Stimulated activated CD4-positive, alpha-beta T cell treated with anti-CD3 and anti-CD28 coated beads, Interleukin-2, amount 100 ng/mL, for 4 hours (primary cell): ENCODE measurements at regions not wholly inside any gene's neighbourhood (a gene's known extent, or its start where the extent isn't known, plus 50 kb on each side); places are given as distances from the start of the nearest gene placed in this dataset.
"Not testable (repeated sequence)": the region's sequence is repeated elsewhere in the genome, so short reads cannot be mapped to it uniquely, and the experiment has no call there.

Source experiments
- DNase-seq: peaks from one replicate; pipeline ENCODE4 v3.0.0-alpha.2; 2020; ENCODE audit warnings: low read depth

DNA sequence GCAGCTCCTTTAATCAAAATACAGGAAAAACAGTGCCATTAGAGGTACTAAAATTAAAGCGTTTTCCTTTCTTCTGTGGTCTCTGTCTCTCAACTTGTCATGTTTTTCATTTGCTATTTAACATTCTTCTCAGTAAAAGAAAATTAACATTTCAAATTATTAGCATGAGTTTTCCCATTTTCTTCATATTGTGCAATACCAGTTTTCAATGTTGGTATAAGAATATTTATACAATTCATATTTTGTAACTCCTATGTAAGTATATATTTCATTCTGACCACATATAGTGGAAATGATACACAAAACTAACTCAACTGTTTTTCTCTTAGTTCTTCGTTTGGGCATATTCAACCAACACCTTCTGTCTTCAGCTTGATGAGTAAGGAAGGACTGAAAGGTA is 308.3 kb downstream of the HS3ST1 start:
- no peak for DNase-seq

DNA sequence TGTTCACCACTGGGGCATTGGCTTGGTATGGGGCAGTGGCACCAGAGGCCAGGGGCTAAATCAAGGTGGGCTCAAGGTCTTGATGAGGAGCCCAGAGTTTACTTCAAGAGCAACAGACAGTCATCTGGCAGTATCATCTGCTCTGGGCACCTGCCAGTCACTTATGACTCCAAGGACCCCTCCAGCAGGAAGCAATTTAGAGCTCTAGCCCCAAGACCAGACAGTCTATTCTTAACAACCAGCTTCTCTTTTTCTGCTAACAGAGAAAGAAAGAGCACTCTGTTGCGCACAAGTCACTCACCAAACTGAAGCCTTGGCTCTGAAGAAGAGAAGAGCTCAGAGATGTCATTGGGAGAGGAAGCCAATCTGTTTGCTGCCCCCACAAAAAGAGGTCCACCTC is 309.2 kb downstream of the HS3ST1 start:
- DNase-seq = no peak

DNA sequence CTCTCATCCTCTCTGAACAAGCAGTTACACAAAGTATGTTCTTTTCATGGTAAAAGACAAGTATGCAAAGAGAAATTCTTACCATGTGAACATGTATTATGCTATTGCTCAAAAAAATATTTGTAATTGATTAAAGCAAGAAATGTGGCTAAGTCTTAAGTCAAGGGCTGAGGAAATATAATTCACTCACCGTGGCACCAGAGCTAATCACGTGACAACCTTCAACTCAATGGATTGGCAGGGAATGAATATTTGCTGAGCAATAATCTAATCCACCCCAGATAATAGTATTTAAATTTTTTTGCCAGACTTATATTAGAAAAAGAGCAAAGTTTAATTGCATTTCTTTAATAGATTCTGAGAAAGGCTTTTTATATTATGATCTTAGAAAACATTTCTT is 310.2 kb downstream of the HS3ST1 start:
- no peak for DNase-seq

DNA sequence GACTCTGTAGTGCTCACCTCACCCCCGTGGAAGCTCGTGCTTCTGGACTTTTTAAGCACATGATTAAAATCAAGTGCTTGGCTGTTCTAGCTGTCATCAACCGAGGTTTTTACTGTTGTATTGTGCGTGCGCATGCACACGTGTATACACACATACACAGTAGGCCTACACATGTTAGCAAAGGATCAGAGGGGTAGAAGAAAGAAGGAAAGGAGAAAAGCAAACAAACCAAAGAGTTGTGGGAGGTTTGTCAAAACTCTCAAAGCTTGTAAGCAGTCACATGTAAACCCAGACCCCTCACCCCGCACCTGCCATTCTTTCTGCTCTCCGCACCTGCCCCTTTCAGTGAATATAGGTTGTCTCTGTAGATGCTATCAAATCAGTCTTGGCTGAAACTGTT is 311.8 kb downstream of the HS3ST1 start:
- DNase-seq = no peak

DNA sequence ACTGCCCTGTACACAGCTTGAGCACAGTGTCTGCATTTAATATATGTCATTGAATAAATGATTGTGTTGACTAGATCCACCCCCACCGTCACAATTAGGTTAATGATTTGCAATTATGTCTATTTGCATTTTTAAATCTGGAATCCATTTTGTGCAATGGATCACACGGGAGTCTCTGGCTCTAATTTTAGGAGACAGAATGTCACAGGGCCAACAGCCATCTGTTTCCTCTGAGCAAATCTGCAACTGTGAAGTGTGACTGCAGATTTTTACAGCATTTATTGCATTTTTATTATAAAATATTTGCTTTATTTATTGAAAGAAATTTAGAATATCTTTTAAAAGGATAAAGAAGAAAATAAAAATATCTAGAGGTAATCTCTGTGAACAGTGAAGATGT is 316.8 kb downstream of the HS3ST1 start:
- DNase-seq = no peak

DNA sequence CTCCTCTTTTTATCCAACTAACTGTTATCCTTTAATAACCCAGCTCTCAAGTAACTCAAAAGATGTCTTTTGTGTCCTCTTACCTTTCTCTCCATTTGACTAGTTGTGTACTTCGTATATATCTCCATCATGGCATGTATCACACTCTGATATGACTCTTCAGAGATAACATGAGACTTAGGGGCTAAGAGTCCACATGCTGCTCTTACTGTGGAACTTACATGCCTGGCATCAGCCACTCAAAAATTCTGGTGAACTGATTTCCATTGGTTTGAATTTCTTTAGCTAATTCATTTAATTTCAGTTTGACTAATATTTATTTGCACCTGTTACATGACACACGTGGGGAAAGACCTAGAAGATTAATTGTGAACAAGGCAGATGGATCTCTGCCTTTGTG is 317.3 kb downstream of the HS3ST1 start:
- DNase-seq = no peak

DNA sequence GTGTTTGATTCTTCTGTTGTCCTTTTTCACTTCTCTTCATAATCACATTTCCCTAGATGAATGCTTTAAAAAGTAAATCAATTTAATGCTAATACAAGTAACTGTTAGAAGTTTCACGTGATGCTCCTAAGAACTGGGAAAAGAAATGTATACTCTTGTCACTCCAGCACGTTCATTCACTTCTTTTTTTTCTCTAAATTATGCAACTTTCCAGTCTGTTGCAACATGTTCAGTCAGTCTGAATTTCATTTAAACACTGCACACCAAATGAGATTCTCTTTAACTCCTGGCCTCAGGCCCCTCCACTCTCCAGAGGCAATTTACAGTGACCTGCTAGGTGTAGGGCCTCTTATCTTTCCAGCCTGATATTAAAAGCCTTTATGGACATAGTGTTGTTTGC is 321.9 kb downstream of the HS3ST1 start:
- no peak for DNase-seq

DNA sequence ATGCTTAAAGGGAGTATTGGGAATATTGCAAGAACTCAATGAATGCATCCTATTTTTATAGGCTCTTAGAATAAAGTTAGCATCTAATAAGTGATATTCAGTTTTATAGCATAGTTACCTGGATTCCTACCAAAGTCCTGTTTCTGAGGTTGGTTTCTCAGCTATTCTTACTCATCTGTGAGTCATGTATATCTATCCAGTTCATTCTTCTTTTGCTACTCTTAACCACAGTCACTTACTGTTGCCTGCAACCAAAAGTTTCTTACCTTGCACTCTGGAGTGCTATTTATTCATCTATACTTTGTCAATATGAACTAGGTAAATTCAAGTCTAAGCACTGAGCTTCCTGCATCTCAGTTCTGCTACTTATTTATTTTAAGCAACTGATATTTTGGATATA is 322.5 kb downstream of the HS3ST1 start:
- no peak for DNase-seq

DNA sequence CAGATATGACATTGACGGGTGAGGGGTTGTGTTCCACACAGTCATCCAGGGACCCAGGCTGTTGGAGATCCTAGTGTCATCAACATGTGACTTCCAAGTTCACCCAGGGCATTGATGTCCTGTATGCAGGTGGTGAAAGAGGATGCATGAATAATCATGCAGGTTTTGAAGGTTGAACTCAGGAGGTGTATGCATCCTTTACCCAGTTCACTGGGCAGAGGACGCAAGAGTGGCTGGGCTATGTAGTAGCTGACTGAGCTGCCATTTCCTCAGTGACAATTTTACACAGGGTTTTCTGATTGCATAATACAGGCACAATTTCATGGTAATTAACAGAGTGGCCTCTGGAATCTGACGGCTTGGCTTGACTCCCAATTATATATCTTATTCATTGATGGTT is 323.0 kb downstream of the HS3ST1 start:
- DNase-seq = no peak

DNA sequence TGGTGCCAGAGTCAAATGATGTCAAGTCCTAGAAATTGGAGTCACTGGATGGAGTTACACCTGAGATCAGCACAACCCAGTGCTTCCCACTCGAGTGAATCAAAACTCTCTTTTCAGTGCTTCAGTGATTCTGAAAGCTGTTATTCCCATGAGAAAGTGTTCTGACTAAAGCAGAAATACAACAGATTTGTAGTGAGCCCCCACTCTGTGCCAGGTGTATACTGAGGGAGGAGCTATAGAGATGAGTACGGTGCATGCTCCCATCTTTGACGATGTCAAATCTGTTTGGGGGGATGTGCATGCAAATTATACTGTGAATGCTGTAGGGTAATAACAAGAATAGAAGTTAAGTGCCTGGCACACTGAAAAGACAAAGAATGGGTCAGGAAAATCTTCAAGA is 330.2 kb downstream of the HS3ST1 start:
- DNase-seq = no peak

DNA sequence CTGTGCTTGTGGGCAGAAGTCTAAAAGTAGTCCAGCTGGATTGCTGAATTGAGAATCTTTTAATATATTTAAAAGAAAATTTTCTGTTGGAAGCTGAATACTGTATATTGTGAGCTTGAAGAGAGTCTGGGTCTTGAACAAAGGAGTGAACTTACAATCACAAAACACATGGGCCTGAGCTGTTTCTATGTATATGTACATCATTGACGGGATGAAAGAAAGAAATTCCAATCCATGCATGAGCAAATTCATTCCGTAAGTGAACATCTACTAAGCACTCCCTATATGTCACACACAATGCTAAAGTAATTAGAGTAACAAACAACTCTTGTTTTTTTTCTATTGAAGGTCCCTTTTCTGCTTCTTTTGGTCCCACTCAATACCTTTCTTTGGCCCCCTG is 331.0 kb downstream of the HS3ST1 start:
- no peak for DNase-seq

DNA sequence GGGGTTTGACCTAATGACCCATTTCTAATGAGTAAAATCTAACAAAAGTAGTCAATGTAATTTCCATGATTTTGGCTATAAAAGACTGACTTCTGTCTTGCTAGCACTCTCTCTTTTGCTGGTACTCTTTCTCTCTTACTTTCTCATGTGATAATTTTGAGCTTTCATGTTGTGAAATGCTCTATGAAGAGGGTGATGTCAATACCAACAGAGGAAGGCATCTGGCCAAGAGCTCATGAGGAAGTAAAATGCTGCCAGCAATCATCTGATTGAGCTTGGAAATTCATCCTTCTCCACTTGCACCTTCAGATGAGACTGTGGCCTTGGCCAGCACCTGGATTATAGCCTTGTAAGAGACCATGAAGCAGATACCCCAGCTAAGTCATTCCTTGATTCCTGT is 347.7 kb downstream of the HS3ST1 start:
- no peak for DNase-seq

DNA sequence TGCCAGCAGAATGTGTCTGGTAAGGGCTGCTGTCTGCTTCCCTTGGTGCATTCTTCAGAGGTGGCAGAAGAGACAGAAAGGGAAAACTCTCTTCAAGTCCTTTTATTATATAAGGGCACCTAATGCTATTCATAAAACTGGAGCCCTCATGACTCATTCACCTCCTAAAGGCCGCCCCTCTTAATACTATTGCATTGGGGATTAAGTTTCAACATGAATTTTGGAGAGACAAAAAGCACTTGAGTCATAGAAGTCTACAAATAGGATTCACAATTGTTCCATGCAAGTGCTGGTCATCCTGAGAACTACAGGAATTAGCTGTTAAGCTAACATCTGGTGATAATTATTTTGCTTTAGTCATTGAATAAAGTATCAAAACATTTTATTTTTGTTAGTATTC is 349.5 kb downstream of the HS3ST1 start:
- no peak for DNase-seq

DNA sequence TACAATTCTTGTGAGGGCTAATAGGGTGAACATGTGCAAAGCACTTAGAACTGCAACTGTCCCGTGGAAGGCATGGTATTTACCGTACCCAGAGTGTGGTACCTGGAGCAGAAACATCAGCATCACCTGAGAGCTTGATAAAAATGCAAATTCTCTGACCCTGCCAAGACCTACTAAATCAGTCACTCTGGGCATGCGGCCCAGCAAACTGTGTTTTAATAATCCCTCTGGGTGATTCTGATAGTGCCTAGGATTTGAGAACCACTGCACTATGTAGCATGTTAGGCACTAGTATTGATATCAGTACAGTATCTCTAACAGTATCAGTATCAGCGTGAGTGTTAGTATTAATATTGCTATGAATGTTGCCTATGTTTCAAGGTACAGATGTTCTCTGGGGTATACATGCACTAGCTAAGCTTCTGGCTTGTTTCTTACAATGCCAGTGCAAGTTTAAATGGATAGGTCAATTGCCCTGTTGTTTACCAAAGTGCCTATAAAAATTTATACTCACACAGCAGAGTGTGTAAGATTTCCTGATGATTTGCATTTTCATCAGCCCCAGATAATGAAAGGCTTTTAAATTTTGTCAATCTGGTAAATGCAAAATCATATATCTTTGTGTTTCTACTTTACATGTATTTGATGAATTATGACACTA is 354.0 kb downstream of the HS3ST1 start:
- no peak for DNase-seq

DNA sequence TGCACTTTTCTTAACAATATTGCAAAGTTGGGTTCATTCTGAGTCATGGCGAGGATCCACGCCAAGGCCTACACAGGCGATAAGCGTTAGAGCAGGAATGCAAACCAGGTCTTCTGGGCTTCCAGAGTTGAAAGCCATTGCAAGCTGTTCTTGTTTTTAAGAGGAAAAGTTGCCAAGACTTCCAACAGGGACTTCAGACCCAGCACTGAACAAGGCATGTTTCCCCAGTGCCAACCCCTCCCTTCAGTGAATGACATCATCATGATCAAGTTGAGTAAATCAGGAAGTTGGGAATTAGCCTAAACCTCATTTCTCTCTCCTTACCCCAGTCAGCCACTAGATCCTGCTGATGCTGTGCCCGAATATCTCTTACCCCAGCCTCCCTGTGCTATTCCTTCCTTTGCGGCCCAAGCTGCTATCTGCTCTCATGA is 355.1 kb downstream of the HS3ST1 start:
- DNase-seq = no peak

DNA sequence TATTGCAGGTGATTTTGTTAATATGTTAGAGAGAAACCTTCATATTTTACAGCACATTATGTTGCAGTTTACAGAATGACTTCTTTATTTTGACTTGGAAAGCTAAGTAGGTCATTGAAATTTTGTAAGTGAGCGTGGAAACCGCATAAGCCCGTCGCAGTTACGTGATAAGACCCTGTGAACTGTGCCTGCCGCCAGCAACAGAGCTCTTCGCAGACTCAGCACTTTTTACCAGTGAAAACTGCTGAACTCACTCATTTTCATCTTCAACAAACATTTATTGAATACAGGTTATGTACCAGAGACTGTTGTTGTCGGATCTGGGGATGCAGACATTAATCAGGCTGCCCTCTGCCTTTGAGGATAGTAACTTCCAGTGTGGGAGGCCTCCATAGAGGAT is 355.7 kb downstream of the HS3ST1 start:
- DNase-seq = no peak

DNA sequence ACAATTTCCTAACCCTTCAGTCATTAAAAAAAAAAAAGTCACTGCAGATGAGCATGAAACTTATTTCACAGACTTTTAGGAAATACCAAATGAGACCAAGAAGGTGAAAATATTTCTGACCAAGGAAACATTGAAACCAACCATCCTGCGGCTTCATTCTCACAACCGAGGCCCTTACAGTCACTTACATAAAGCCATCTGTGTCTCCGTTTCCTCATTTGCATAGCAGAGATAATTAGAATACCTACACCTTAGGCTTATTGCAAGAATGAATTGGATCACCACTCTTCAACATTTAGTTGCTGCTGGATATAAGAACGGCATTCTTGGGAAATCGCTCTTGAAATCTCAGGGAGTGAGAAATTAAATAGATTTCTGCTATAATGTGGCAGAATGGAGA is 356.2 kb downstream of the HS3ST1 start:
- DNase-seq = no peak

DNA sequence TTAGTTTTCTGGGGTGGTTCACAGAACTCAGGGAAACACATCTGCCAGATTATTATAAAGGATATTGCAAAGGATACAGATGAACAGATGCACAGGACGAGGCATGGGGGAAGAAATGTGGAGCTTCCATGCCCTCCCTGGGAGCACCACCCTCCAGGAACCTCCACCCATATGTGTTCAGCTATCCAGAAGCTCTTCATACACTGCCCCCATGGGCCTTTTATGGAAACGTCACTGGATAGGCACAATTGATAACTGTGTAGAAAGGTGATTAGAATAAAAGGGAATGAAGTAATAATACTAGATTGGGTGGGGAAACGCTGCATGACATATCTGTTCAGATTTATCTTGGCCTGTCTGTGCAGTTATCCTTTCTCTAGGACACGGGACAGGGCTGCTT is 357.9 kb downstream of the HS3ST1 start:
- no peak for DNase-seq

DNA sequence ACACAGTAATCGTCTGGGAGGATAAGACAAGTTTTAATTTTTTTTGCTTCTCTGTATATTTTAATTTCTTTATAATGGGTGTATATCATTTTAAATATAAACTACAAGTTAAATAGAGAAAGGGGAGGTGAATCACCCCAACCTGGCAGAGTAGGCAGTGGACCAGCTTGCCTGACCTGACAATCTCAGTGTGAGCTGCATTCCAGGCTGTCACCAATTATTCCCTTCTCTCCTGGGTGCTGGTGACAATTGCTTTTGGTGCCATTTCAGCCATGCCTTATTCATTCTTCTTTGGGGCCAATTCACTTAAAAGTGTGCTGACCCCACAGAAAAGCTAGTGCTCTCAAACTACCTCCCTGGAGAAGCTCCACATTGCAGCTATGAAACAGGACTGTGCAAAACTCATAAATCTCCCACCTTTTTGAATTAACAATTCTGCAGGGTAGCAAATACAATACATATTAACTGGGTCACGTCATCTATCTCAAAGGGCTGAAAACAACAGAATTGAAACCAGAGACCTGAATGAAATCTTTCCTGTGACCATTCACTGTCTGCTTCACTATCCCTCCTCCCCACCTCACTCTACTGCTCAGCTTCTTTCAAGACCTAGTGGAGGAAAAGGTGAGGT is 359.0 kb downstream of the HS3ST1 start:
- no peak for DNase-seq

DNA sequence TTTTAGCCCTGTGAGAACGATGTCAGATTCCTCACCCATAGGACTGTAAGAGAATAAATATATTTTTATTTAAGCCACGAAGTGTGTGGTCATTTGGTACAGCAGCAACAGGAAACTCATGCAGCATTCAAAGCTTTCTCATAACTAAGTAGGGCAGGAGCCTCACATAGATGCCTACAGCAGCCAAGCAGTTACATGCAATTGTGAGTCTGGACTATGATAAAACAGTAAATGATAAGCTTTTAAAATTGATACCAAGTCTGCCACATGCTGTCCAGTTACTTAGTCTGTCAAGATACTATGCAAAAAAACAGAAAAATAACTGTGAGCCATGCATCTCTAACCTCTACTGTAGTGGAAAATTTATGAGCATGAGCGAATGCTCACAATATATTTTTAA is 359.6 kb downstream of the HS3ST1 start:
- DNase-seq = no peak

DNA sequence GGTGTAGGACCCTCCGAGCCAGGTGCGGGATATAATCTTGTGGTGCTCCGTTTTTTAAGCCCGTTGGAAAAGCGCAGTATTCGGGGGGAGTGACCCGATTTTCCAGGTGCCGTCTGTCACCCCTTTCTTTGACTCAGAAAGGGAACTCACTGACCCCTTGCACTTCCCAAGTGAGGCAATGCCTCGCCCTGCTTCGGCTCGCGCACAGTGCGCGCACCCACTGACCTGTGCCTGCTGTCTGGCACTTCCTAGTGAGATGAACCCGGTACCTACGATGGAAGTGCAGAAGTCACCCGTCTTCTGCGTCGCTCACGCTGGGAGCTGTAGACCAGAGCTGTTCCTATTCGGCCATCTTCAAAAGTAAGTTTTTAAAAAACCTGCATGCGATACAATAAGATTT is 362.1 kb downstream of the HS3ST1 start:
- not testable (repeated sequence) for DNase-seq

DNA sequence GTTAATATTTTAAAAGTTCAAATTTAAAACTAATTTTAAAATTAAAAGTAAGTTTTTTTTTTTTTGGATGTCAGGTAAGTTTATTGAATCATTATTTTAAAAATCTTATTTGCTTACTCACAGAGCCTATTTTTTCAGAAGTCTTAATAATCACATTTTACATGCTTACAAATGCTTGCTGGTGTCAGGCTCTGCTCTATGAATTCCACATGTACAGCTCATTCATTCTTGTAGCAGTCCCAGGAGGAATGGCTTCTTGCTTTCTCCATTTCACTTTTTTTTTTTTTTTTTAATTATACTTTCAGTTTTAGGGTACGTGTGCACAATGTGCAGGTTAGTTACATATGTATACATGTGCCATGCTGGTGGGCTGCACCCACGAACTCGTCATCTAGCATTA is 368.1 kb downstream of the HS3ST1 start:
- not testable (repeated sequence) for DNase-seq

DNA sequence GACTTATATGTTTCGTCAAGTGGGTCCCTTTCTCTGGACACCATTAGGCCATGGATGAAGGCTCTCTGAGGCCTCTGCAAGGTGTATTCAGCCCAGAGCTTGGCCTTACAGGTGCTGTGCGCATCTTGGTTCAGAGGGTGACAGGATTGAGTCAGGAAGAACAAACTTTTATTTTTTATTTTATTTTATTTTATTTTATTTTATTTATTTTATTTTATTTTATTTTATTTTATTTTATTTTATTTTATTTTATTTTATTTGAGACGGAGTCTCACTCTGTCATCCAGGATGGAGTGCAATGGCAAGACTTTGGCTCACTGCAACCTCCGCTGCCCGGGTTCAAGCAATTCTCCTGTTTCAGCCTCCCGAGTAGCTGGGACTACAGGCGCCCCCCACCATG is 370.4 kb upstream of the CLNK start:
- not testable (repeated sequence) for DNase-seq

DNA sequence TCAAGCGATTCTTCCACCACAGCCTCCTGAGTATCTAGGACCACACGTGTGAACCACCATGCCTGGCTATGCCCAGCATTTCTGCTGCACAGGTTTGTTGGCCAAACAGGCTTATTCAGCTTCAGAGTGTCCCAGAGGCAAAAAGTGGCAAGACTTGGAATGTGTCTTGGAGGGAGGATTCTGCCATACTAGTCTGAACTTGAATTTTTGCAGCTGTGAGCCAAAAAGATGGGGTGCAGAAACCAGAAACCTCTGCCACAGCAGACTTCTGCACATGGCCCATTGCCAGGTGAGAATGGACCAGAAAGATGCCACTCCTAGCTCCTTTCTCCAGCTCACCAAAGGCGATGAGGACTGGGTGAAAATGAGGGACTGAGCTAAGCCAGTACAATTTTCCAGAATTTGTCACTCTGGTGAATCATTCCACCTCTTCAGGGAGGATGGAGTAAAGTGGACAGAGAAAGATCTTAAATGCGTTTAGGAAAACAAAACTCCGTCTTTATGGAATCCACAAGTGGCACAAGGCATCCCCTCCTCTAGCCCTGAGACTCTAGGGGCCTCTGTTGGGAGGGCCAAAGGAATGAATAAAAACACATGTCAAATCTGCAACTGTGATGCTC is 369.1 kb upstream of the CLNK start:
- no peak for DNase-seq
